ENCODE measurements at regions not wholly inside any gene's neighbourhood (a gene's known extent, or its start where the extent isn't known, plus 50 kb on each side); places are given as distances from the start of the nearest gene placed in this dataset.

GRCh38 chr1:118340928-118341910 is 156.2 kb upstream of the SPAG17 start:
- DNase-seq (ENCODE audit: low read depth, low spot score) (no peak), FAIRE-seq (no peak)
- Histone ChIP-seq H3K79me2 (ENCODE audit: control insufficient read depth, insufficient read depth, low read length) (no peaks in the 10 kb centered on the region), H2AFZ (ENCODE audit: control insufficient read depth, low read length) (no peak overlapping the region), H3K4me2 (ENCODE audit: control insufficient read depth, extremely low read depth, insufficient read depth, low read depth, low read length) (no peak overlapping the region), H3K9me3 (ENCODE audit: control insufficient read depth, low read depth, low read length) (no peaks in the 10 kb centered on the region), H3K36me3 (ENCODE audit: control insufficient read depth in 2 of 2, extremely low read depth in 1 of 2, insufficient read depth in 2 of 2, low read length in 2 of 2) (no peaks in the 10 kb centered on the region), H3K4me3 (ENCODE audit: control insufficient read depth in 2 of 3, extremely low read depth in 1 of 3, insufficient read depth in 2 of 3, low read depth in 1 of 3, low read length in 3 of 3) (no peak overlapping the region), H3K4me1 (ENCODE audit: control insufficient read depth, extremely low read depth, insufficient read depth, low read length) (peaks cover 44% of the 10 kb centered on the region), H3K27me3 (ENCODE audit: control insufficient read depth, extremely low read depth, insufficient read depth, low read length) (no peaks in the 10 kb centered on the region), H3K9me1 (ENCODE audit: control insufficient read depth, extremely low read depth, insufficient read depth, low read length) (no peaks in the 10 kb centered on the region), H3K27ac (ENCODE audit: control insufficient read depth, insufficient read depth, low read length) (no peak overlapping the region), H4K20me1 (ENCODE audit: control insufficient read depth, extremely low read depth, insufficient read depth, low read length) (no peaks in the 10 kb centered on the region), H3K9ac (ENCODE audit: control insufficient read depth, extremely low read depth, insufficient read depth, low read length) (no peak overlapping the region)
- dilution Hi-C loops (cut with MboI; ENCODE audit: extremely low pct_ligation_motif_present, low sequenced_read_pairs), result no loop called here
- TF ChIP-seq CTCF (optimal IDR thresholded peaks at IDR 0.05 in 1 of 3, IDR thresholded peaks at IDR 0.05 in 1 of 3, conservative IDR thresholded peaks at IDR 0.05 in 1 of 3; ENCODE audit: extremely low read depth in 1 of 3, insufficient read depth in 2 of 3, low read length in 3 of 3), result no peak
- no peak for TF ChIP-seq EZH2 (IDR thresholded peaks at IDR 0.05; ENCODE audit: low read length)

GRCh38 chr1:118339400-118340124 is 154.5 kb upstream of the SPAG17 start:
- H3K27me3 ChIP-seq (ENCODE audit: control insufficient read depth, extremely low read depth, insufficient read depth, low read length), result no peaks in the 10 kb centered on the region
- H3K4me1 ChIP-seq (ENCODE audit: control insufficient read depth, extremely low read depth, insufficient read depth, low read length), result peaks cover 59% of the 10 kb centered on the region

More at GRCh38 chr1:118339400-118340124, 154.5 kb upstream of the SPAG17 start:
- Histone ChIP-seq H2AFZ (ENCODE audit: control insufficient read depth, low read length) (no peak overlapping the region), H3K9me3 (ENCODE audit: control insufficient read depth, low read depth, low read length) (no peaks in the 10 kb centered on the region), H3K9ac (ENCODE audit: control insufficient read depth, extremely low read depth, insufficient read depth, low read length) (no peak overlapping the region), H4K20me1 (ENCODE audit: control insufficient read depth, extremely low read depth, insufficient read depth, low read length) (no peaks in the 10 kb centered on the region), H3K79me2 (ENCODE audit: control insufficient read depth, insufficient read depth, low read length) (no peaks in the 10 kb centered on the region), H3K36me3 (ENCODE audit: control insufficient read depth in 2 of 2, extremely low read depth in 1 of 2, insufficient read depth in 2 of 2, low read length in 2 of 2) (no peaks in the 10 kb centered on the region), H3K9me1 (ENCODE audit: control insufficient read depth, extremely low read depth, insufficient read depth, low read length) (no peaks in the 10 kb centered on the region), H3K4me2 (ENCODE audit: control insufficient read depth, extremely low read depth, insufficient read depth, low read depth, low read length) (peak overlapping the region; percentile 55), H3K4me3 (ENCODE audit: control insufficient read depth in 2 of 3, extremely low read depth in 1 of 3, insufficient read depth in 2 of 3, low read depth in 1 of 3, low read length in 3 of 3) (no peak overlapping the region), H3K27ac (ENCODE audit: control insufficient read depth, insufficient read depth, low read length) (peak overlapping the region; percentile 38)
- peak; percentile 78 for FAIRE-seq
- TF ChIP-seq CTCF (optimal IDR thresholded peaks at IDR 0.05 in 1 of 3, IDR thresholded peaks at IDR 0.05 in 1 of 3, conservative IDR thresholded peaks at IDR 0.05 in 1 of 3; ENCODE audit: extremely low read depth in 1 of 3, insufficient read depth in 2 of 3, low read length in 3 of 3), result no peak
- no peak for TF ChIP-seq EZH2 (IDR thresholded peaks at IDR 0.05; ENCODE audit: low read length)
- peak; percentile 50 for DNase-seq (ENCODE audit: low read depth, low spot score)
- dilution Hi-C loops (cut with MboI; ENCODE audit: extremely low pct_ligation_motif_present, low sequenced_read_pairs), result no loop called here
